ENCODE measurements at regions not wholly inside any gene's neighbourhood (a gene's known extent, or its start where the extent isn't known, plus 50 kb on each side); places are given as distances from the start of the nearest gene placed in this dataset.
"Not testable (repeated sequence)": the region's sequence is repeated elsewhere in the genome, so short reads cannot be mapped to it uniquely, and the experiment has no call there.

DNA sequence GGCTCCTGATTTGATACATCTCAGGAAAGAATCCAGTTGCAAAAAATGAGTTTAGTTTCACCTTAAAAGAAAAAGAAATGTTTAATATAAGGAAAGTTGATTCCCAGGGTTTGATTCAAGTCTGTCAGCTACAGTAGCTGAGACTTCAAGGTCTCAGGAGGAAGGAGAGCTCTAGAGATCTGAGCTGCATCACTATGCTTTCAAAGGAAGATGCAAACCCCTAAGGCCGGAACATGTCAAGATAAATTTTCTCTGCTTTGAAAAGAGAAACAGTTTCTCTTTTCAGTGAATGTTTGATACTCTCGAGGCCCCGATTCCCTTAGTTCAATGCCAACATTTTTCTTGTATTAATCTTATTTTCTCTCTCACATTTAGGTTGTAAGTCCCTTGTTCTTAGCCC is 128.6 kb downstream of the RGPD3 start:
- no peak for DNase-seq (ENCODE audit: low read depth, low spot score)

DNA sequence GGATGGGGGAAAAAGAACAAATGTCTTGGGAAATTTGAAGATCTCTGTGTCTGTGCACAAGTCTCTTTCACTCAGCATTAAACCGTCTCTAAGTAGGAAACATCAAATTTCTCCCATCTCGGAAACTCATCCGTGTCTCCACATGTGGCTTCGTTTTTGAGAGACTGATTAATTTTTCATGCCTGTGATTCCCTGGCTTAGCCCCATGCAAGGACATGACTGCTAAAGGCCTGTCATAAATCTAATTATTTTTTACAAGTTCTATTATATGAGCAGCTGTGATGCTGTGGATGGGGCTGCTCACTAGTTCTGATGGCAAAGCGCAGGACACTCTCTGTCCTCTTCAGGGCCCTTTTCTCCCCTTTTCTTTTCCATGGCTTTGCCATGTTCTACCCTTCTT is 129.1 kb downstream of the RGPD3 start:
- no peak for DNase-seq (ENCODE audit: low read depth, low spot score)

DNA sequence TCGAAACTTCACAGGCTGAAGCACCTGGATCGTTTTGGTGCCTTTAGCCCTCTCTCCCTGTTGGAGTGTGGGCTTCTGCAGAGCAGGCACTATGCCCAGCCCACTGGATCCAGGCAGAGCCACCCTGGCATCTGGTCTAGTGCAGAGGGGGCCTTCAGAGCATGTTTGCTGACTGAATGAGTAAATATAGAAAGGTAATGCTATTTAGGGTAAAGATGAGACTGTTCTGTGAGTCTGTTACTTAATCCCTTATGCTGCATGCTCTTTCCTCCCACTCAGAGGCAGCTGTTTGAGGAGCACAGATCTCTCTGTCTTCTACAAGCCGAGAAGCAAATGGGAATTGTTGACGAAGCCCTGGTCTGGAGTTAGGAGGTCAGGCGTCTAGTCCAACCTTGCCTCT is 130.2 kb downstream of the RGPD3 start:
- no peak for DNase-seq (ENCODE audit: low read depth, low spot score)

DNA sequence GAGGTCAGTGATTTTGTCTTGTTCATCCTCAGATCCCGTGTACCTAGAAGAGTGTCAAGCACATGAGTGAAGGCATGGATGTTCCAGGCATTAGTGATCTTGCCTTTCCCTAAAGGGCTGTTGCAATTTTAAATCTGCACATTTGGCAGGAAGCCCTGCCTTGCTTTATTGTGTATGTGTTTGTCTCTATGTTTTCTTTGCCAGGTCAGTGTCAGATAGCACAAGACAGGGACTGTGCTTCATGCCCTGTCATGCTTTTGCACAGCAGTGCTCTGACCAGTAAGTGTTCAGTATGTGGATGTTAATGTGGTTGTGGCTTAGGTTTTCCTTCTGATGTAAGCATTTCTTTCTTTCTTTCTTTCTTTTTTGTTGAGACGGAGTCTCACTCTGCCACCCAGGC is 131.5 kb downstream of the RGPD3 start:
- no peak for DNase-seq (ENCODE audit: low read depth, low spot score)

DNA sequence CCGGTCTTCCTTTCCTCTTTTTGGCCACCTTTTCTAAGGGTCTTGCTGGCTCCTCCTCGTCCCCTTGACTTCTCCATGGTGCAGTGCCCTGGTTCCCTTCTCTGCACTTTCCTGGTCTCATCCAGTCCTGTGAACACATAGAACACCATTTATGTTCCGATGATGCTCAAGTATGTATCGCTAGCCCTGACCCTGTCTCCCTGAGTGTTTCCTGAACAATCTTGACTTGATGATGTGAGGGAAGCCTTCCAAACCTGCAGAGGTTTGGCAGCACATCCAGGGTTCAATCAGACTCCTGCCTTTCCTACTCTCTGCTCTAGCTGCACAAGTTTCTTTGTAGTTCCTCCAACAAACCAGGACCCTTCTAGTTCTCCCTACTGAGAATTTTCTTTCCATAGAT is 132.1 kb downstream of the RGPD3 start:
- no peak for DNase-seq (ENCODE audit: low read depth, low spot score)

DNA sequence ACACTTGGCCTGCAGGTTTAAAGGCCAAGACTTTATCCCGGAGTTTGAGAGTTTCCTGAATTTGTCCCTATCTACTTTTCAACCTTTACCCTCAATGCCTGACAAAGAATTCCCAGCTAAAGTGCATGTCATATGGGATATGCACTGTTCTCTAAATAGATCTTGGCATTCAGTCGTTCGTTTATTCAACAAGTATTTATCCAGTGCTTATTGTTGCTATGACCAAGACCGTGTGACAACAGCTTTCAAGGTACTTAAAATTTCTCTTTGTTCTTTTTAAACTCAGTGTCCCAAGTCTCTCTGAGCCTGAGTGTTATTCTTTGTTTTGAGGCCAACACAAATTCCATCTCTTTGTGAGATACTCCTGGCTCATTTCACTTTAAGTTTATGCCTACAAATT is 133.4 kb downstream of the RGPD3 start:
- DNase-seq (ENCODE audit: low read depth, low spot score), result no peak

DNA sequence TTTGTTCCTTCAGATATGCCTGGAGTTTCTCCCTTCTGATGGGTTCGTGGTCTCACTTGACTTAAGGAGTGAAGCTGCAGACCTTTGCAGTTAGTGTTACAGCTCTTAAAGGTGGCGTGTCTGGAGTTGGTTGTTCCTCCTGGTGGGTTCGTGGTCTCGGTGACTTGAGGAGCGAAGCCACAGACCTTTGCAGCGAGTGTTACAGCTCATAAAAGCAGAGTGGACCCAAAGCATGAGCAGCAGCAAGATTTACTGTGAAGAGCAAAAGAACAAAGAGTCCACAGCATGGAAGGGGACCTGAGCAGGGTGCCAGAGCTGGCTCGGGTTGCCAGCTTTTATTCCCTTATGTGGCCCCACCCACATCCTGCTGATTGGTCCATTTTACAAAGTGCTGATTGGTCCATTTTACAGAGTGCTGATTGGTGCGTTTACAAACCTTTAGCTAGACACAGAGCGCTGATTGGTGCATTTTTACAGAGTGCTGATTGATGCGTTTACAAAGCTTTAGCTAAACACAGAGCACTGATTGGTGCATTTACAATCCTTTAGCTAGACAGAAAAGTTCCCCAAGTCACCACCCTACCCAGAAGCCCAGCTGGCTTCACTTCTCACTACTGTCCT is 134.8 kb downstream of the RGPD3 start:
- not testable (repeated sequence) for DNase-seq (ENCODE audit: low read depth, low spot score)

DNA sequence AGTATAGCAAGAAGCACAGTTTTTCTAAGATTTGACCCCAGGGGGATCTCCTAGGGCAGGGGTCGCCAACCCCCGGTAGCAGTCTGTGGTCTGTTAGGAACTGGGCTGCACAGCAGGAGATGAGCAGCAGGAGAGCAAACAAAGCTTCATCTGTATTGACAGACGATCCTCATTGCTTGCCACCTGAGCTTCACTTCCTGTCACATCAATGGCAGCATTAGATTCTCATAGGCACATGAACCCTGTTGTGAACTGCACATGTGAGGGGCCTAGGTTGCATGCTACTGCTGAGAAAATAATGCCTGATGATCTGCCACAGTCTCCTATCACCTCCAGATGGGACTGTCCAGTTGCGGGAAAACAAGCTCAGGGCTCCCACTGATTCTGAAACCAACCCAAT is 136.2 kb downstream of the RGPD3 start:
- no peak for DNase-seq (ENCODE audit: low read depth, low spot score)

DNA sequence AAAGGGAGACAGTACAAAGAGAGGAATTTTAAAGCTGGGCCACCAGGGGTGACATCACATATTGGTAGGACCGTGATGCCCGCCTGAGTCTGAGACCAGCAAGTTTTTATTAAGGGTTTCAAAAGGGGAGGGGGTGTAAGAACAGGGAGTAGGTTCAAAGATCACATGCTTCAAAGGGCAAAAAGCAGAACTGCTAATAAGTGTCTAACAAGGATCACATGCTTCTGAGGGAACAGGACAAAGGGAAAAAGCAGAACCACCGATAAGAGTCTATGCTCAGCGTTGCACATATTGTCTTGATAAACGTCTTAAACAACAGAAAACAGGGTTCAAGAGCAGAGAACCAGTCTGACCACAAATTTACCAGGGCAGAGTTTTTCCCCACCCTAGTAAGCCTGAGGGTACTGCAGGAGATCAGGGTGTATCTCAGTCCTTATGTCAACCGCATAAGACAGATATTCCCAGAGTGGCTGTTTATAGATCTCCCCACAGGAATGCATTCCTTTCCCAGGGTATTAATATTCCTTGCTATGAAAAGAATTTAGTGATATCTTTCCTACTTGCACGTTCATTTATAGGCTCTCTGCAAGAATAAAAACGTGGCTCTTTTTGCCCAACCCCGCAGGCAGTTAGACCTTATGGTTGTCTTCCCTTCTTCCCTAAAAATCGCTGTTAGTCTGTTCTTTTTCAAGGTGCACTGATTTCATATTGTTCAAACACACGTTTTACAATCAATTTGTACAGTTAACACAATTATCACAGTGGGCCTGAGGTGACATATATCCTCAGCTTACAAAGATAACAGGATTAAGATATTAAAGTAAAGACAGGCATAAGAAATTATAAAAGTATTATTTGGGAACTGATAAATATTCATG is 136.5 kb upstream of the UXS1 start:
- not testable (repeated sequence) for DNase-seq (ENCODE audit: low read depth, low spot score)

DNA sequence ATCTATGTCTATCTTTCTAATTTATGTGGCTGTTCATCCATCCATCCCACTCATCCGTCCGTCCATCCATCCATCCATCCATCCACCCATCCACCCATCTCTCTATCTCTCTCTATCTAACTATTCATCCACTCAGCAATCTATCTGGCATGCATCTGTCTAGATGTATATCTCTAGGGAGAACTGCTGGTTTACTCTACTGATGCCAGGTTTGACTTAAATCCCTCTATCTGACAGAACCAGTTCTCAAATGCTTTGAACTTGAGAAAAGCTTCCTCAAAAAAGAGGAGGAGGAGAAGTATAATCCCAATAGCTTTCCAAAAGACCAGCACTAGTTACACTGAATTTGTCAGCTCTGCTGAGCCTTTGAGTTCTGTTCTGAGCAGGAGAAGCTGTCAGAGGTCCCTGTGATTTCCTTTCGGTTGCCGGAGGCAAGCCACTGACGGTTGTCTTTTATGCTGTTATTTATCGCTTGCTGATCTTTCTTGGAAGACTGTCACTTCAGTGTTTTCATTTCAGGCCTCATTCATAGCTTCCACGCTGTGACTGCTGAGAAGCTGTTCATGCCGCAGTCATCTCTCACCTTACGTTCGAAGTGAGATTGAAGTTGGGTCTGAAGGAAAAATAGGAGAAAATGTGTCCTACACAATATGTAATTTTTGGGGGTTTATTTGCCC is 129.4 kb upstream of the UXS1 start:
- DNase-seq (ENCODE audit: low read depth, low spot score), result no peak

DNA sequence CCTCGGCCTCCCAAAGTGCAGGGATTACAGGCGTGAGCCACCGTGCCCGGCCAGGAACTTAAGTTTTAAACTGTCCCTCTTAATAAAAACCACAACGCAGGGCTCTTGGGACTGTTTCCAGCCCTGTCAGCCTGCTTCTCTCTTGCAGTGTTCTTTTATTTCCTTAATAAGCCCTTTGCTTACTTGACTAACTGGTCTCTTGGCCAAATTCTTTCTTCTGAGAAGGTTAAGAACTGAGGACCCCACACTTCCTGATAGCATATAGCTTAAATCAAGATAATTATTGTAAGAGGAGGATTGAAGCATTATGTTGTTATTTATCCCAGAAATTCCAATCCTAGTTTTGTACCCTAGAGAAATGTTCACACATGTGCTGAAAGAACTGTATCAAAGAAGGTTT is 128.2 kb upstream of the UXS1 start:
- DNase-seq (ENCODE audit: low read depth, low spot score), result no peak

DNA sequence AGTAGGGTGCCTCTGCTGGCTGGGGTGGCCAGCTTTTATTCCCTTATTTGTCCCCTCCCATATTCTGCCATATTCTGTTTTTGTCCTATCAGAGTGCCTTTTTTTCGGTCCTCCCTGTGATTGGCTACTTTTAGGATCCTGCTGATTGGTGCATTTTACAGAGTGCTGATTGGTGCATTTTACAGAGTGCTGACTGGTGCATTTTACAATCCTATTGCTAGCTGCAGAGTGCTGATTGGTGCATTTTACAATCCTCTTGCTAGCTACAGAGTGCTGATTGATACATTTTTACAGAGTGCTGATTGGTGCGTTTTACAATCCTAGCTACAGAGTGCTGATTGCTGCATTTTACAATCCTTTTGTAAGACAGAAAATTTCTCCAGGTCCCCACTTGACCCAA is 126.3 kb upstream of the UXS1 start:
- not testable (repeated sequence) for DNase-seq (ENCODE audit: low read depth, low spot score)

DNA sequence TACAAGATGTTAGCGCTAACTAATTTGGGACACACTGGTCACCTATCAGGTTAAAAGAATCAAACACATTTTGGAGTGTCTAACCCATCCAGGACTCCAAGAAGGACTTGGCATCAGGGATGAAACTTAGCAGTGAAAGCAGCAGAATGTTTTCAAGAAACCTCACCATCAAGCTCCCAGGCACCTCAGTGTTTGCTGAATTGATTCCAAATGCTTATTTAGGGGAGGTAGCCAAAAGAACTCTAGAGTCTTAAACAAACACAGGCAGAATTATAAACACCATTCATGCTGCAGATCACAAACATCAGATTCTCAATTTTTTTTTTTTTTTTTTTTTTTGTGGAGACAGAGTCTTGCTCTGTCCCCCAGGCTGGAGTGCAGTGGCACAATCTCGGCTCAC is 122.8 kb upstream of the UXS1 start:
- no peak for DNase-seq (ENCODE audit: low read depth, low spot score)

DNA sequence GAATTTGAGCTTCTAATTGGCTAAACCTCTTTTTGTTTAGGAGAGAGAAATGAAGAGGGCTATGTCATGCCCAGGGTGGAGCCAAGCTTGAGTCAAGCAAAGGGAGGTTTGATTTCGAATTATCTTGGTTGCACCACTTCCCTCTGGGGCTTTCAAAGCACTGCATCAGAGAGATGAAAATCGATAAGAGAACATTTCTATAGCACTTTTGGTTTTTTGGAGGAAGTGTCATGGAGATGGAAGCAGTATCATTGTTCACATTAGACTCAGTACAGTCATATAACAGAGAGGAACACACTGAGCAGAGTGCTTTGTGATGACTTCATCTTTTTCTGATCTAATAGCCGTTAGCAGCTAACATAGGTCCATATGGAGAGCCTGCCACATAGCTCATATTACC is 120.3 kb upstream of the UXS1 start:
- DNase-seq (ENCODE audit: low read depth, low spot score), result no peak

DNA sequence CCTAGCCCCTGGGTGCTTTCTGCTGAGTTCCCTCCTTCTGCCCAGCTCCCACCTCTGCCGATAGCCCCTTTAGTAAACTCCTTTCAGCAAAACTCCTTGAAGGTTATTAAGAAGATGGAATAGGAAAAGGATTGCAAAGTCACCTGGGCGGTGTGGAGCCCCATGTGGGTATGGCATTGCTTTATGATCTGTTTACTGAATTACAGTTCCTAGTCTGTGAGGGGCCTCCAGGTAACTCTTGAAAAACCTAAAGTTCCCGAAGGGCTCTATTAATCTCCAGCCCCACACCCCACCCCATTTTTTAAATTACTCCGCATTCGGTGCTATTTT is 116.9 kb upstream of the UXS1 start:
- no peak for DNase-seq (ENCODE audit: low read depth, low spot score)

DNA sequence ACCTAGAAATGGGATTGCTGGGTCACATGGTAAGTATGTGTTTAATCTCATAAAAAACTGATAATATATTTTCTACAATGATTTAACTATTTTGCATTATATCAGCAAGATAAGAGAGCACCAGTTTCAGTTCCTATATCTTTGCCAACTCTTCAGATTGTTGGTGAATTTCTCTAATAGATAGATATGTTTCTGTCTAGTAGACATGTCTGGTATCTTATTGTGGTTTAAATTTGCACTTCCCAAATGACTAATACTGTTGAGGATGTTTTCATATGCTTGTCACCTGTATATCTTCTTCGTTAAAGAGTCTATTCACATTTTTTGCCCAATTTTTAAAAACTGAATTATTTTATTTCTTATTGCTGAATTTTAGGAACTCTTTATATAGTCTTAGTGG is 113.8 kb upstream of the UXS1 start:
- DNase-seq (ENCODE audit: low read depth, low spot score), result no peak

DNA sequence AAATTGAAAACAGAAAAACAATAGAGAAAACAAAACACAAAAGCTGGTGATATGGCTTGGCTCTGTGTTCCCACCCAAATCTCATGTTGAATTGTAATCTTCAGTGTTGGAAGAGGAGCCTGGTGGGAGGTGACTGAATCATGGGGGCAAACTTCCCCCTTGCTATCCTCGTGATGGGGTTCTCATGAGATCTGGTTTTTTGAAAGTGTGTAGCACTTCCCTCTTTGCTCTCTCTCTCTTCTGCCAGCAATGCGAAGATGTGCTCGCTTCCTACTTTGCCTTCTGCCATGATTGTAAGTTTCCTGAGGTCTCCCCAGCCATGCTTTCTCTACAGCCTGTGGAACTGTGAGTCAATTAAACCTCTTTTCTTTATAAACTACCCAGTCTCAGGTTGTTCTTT is 112.3 kb upstream of the UXS1 start:
- DNase-seq (ENCODE audit: low read depth, low spot score), result no peak

DNA sequence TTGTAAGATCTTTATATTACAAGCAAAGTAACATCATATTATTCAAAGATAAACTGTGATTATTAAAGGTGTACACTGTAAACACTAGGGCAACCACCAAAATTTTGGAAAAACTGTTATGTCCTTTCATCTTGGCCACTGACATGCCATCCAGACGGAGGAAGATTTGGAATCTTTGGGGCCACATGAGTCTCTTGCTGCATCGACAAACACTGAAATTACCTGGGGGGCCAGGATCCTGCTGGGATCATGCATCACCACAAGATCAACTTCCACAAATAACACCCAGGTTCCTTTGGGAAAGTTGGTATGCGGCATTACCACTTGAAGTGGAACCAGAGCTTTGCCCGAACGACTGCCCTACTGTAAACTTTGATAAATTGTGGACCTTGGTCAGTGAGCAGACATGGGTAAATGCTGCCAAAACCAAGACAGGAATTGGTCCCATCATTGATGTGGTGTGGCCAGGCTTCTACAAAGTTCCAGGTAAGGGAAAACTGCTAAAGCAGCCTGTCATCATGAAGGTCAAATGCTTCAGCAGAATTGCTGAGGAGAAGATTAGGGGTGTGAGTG is 110.6 kb upstream of the UXS1 start:
- no peak for DNase-seq (ENCODE audit: low read depth, low spot score)

DNA sequence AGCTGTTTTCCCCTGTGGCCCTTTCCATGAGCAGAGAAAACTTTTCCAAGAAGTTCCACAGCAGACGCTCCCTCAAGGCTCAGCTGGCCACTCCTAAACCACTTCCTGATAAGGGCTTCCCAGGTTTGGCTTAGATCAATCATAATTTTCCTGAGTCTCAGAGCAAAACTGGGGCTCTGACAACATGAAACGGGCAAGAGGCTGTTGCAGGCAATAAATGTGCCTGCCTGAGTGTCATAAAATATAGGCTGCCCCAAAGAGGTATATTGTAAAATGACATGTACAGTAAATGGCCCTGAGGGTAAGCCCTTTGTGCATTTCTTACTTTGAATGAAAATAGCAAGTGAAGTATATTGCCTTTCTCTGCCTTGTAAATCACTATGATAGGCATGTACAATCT is 105.6 kb upstream of the UXS1 start:
- DNase-seq (ENCODE audit: low read depth, low spot score), result no peak

DNA sequence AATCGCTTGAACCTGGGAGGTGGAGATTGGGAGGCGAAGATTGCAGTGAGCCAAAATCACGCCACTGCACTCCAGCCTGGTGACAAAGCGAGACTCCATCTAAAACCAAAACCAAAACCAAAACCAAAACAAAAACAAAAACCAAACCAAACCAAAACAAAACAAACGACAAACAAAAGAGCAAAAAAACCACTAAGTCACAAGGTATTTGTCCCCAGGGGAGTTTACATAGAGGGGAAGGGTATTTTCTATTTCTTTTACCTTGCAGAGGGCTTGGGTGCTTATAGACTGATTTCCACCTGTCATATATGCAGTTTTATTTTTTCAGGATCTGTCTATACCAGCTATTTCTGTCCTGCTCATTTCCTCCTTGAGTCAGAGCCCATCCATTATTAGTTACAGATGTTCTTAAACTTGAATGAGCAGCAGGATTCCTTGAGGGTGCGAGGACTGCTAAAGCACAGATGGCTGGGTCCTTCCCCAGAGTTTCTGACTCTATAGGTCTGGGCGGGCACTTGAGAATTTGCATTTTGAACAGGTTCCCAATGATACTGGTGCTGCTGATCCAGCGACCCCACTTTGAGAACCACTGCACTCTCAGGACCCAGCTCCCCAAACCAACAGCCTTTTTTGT is 102.2 kb upstream of the UXS1 start:
- no peak for DNase-seq (ENCODE audit: low read depth, low spot score)

DNA sequence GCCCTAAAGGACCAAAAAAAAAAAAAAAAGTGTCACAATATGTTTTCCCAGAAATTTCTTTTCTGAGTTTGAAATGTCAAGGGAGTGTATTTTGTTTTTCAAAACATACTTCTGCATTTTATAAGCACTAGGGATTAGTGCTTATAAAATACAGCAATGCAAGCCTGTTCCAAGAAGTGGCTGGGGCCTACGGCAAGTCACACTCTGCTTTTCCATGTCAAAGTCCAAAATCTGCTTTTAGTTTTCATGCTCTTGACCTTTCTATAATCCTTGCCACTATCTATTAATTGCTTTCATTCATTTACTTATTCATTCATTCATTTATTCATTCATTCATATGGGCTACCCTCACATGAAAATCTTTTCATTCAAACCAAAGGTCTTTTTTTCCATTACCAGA is 100.1 kb upstream of the UXS1 start:
- DNase-seq (ENCODE audit: low read depth, low spot score), result no peak

DNA sequence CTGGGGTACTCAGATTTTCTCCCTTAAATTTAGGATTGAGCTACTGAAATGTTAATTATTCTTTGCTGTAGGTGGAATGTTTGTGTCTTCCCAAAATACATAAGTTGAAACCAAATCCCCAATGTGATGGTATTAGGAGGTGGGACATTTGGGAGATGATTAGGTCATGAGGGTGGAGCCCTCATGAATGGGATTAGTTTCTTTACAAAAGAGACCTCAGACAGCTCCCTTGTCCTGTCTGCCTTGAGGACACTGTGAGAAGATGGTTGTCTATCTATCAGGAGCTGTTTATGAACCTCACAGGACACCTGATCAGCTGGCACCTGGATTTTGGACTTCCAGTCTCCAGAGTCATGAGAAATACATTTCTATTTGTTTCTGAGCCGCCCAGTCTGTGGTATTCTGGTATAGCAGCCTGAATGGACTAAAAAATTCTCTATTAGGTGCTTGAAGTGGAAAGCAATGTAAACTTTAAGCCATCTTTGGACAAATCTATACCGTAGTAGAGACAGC is 99.2 kb upstream of the UXS1 start:
- DNase-seq (ENCODE audit: low read depth, low spot score), result no peak
